GM21576 (cell line): ENCODE measurements at regions not wholly inside any gene's neighbourhood (a gene's known extent, or its start where the extent isn't known, plus 50 kb on each side); places are given as distances from the start of the nearest gene placed in this dataset.
"Not testable (repeated sequence)": the region's sequence is repeated elsewhere in the genome, so short reads cannot be mapped to it uniquely, and the experiment has no call there.

ENCODE experiments used
- ATAC-seq: cut with Tn5 transposase; IDR thresholded peaks from one replicate; pipeline ENCODE4 v1.9.1; 2021; ENCODE audit warnings: mild to moderate bottlenecking, moderate library complexity; ENCODE audit not compliant: unreplicated experiment

DNA sequence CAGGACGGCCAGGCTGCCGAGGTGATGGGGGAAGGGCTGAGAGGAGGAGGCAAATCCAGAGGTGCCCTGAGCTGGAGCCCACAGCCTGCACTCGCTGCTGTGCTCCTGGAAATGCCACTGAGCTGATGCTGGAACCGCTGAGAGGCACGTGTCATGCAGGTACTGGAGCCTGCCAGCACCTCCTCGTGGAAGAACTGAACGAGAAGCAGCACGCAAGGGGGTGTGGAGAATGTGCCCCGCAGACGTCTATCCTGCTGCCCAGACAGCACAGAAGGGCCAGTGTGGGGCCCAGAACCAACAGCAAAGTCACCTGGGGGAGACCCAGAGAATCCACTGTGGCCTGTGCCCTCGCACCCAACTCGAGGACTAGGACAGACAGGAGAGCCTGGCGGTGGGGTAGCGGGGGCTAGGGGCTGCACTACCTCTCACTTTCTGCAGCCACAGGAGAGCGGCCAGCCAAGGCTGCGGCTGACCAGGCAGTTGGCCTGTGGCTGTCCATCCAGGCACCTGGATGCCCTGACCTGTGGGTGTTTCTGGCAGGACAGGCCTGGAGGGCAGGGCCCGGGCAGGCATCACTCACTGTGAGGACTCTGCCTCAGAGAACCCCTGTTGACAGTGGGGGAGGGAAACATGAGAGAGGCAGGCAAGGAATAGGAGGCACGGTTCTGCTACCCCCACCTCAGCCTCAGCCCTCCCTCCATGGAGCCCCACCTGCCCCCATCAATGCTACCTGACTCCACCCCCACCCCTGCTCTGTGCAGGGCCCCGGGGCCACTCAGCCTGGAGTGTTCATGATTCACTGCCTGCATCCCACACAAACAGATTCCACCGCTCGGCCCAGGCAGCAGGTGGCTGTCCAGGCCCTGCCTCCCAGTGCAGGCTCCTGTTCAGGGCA is 213.1 kb downstream of the TBC1D2B start:
- no peak for ATAC-seq

GRCh38 chr15:77863491-77864105 is 213.9 kb downstream of the TBC1D2B start:
- no peak for ATAC-seq

- ATAC-seq, result no peak
These were observed 214.8 kb downstream of the TBC1D2B start for GRCh38 chr15:77862651-77863104.

DNA sequence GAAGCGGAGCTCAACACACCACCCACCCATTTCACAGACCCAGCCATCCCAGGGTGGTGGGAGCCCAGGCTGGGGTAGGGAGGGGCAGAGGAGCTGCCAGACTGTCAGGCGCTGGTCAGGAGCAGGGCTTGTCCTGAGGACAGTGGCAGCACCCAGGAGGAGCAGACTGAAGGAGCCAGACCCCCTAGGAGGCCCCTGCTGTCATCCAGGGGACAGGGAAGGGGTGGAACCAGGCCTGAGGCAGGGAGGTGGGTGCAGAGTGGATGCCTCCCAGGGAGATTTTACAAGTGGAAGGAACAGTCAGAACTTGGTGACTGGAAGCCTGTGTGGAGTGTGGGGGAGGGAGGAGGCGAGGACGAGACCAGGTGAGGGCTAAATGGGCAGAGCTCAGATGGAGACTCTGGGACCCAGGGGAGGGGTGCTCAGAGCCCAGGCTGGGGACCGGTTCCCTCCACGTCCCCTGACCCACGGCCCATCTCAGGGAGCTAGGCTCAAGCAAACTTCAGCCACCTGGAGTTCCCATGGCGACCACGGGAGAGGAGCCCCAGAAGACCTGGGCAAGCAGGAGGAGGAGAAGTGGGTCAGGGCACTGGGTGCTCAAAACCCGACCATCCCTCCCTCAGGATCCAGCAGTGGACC is 215.4 kb downstream of the TBC1D2B start:
- not testable (repeated sequence) for ATAC-seq

GRCh38 chr15:77860071-77860691 is 217.3 kb downstream of the TBC1D2B start:
- no peak for ATAC-seq

GRCh38 chr15:77859491-77860060 is 217.9 kb downstream of the TBC1D2B start:
- ATAC-seq, result no peak

DNA sequence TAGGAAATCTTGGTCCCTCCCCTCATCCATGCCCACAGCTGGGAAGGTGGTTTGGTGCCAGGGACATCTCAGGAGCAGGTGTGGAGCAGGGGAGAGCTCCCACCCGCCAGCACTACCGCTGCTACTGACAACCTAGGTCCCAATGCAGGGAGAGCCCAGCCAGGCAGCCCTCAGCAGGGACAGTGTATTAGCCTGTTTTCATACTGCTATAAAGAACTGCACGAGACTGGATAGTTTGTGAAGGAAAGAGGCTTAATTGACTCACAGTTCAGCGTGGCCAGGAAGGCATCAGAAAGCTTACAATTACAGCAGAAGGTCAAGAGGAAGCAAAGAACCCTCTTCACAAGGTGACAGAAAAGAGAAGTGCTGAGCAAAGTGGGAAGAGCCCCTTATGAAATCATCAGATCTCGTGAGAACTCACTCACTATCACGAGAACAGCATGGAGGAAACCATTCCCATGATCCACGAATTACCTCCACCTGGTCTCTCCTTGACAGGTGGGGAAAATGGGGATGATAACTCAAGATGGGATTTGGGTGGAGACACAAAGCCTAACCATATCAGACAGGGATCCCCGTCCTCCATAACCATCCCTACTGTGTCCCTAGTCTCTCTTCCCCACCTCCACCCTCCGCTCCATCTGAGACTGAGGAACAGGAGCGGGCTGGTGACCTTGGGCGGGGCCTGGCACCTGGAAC is 218.6 kb downstream of the TBC1D2B start:
- ATAC-seq, result no peak

DNA sequence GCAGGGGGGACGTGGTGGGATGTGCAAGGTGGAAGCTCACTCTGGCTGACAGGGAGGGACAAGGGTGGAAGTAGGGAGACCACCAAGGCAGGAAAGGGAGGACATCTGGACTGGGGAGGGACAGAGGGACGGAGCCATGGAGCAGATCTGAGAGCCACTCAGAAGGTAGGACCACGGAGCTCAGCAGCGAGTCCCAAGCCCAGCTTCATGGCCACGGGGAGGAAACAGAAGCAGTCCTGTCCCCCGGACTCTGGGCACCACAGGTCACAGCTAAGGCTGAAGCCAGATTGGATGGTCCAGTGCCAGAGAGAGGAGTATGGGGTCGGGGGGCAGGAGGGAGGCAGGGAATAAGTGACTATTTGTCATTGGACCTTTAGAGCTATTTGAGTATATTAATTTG is 220.1 kb downstream of the TBC1D2B start:
- no peak for ATAC-seq

DNA sequence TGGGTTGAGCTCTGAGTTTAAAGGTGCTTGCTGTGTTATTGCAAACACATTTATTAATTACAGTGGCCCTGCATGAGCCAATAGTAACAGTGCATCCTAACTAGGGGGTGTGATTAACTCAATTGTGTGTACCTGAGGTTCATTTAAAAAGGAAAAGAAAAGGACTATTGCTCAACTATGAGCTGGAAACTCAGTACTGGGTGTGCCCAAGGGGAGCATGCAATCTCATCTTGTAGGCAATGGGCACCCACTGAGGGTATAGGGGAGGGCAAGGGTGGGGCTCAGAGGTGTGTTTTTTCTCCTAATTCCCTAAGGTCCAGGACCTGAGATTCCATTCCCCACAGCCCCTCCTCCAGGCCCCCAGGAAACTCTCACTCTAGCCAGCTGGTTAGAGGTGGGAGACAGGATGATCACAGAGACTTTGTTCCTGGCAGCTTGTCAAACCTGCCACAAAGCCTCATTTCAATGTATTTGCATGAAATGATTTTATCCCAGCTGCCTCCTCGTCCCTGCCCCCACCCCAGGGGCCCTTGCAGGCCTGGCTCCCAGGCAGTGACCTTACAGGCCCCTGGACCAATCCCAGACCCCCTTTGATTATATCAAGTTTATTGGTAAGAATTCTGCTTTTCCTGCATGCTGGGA is 220.7 kb downstream of the TBC1D2B start:
- ATAC-seq, result no peak

GRCh38 chr15:77855871-77856270 is 221.6 kb downstream of the TBC1D2B start:
- ATAC-seq, result no peak

- ATAC-seq, result no peak
These were observed 222.3 kb upstream of the LINGO1 start for GRCh38 chr15:77854980-77855379.

GRCh38 chr15:77853910-77854309 is 221.2 kb upstream of the LINGO1 start:
- ATAC-seq, result no peak

- no peak for ATAC-seq
These were observed 220.3 kb upstream of the LINGO1 start for GRCh38 chr15:77853008-77853328.

- ATAC-seq, result no peak
These were observed 219.7 kb upstream of the LINGO1 start for GRCh38 chr15:77852241-77853007.

DNA sequence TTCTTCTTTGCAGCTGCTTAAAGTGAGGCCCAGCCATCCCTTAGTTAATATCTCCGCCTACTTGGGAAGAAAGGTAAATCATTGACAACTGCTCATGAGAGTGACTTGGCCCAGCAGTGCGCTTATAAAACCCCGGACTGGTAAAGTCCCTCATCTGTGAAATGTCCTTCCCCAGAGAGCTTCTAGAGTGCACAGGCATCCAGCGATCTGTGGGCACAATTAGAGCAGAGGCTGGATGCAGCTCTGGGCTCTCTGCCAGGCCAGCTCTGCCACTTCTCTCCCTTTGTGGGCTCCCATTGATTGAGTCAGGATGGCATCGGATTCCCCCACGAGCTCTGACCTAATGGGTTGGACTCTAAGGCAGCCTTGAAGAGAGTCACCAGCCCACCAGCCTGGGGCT is 219.0 kb upstream of the LINGO1 start:
- ATAC-seq, result no peak

GRCh38 chr15:77851086-77851485 is 218.4 kb upstream of the LINGO1 start:
- ATAC-seq, result no peak

- no peak for ATAC-seq
These were observed 214.3 kb upstream of the LINGO1 start for GRCh38 chr15:77846986-77847385.

GRCh38 chr15:77846360-77846759 is 213.6 kb upstream of the LINGO1 start:
- ATAC-seq, result no peak

DNA sequence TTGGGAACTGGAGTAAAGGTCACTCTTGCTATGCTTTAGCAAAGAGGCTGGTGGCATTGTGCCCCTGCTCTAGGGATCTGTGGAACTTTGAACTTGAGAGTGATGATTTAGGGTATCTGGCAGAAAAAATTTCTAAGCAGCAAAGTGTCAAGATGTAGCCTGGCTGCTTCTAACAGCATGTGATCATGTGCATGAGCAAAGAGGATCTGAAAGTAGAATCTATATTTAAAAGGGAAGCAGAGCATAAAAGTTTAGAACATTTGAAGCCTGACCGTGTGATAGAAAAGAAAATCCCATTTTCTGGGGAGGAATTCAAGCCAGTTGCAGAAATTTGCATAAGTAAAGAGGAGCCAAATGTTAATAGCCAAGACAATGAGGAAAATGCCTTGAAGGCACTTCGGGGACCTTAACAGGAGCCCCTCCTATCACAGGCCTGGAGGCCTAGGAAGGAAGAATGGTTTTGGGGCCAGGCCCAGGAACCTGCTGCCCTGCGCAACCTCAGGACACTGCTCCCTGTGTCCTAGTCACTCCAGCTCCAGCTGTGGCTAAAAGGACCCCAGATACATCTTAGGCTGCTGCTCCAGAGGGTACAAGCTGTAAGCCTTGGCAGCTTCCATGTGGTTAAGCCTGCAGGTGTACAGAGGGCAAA is 212.2 kb upstream of the LINGO1 start:
- no peak for ATAC-seq
